Mesendoderm (in vitro differentiated cells): ENCODE measurements at regions not wholly inside any gene's neighbourhood (a gene's known extent, or its start where the extent isn't known, plus 50 kb on each side); places are given as distances from the start of the nearest gene placed in this dataset.

Source experiments
- DNase-seq: peaks from one replicate; pipeline ENCODE4 v3.0.0; 2013
- H2AK5ac ChIP-seq: 2 replicates; pipeline ENCODE4 v1.6.1; 2013; ENCODE audit warnings: low read length, inconsistent platforms
- H2BK120ac ChIP-seq: 2 replicates; pipeline ENCODE4 v1.6.1; 2013; ENCODE audit warnings: low read depth, mild to moderate bottlenecking, low read length, moderate library complexity, mixed read lengths
- H2BK15ac ChIP-seq: replicated peaks from 2 replicates; pipeline ENCODE4 v1.6.1; 2013; ENCODE audit warnings: low read depth, mild to moderate bottlenecking, moderate library complexity
- H2BK5ac ChIP-seq: 2 replicates; pipeline ENCODE4 v1.6.1; 2013; ENCODE audit warnings: low read length, inconsistent platforms
- H3K18ac ChIP-seq: 2 replicates; pipeline ENCODE4 v1.6.1; 2013; ENCODE audit warnings: mild to moderate bottlenecking, low read length, mixed read lengths
- H3K23ac ChIP-seq: one replicate; pipeline ENCODE4 v1.6.1; 2013; ENCODE audit warnings: low read length
- H3K27ac ChIP-seq: 2 replicates; pipeline ENCODE4 v1.5.1; 2013; ENCODE audit warnings: low read depth, mild to moderate bottlenecking, inconsistent platforms, low read length, moderate library complexity
- H3K27me3 ChIP-seq: 2 replicates; pipeline ENCODE4 v1.6.1; 2013; ENCODE audit warnings: low read length, control low read depth, mild to moderate bottlenecking, inconsistent platforms; ENCODE audit not compliant: insufficient read depth, poor library complexity
- H3K36me3 ChIP-seq: 2 replicates; pipeline ENCODE4 v1.6.1; 2013; ENCODE audit warnings: low read length, inconsistent platforms; ENCODE audit not compliant: control insufficient read depth, insufficient read depth
- H3K4ac ChIP-seq: one replicate; pipeline ENCODE4 v1.6.1; 2013; ENCODE audit warnings: low read depth, mild to moderate bottlenecking, low read length, moderate library complexity
- H3K4me1 ChIP-seq: 2 replicates; pipeline ENCODE4 v1.6.1; 2013; ENCODE audit warnings: low read depth, low read length, inconsistent platforms; ENCODE audit not compliant: control insufficient read depth
- H3K4me2 ChIP-seq: 2 replicates; pipeline ENCODE4 v1.6.1; 2013; ENCODE audit warnings: low read length
- H3K4me3 ChIP-seq: 2 replicates; pipeline ENCODE4 v1.5.1; 2013; ENCODE audit warnings: mild to moderate bottlenecking, low read length
- H3K56ac ChIP-seq: one replicate; pipeline ENCODE4 v1.6.1; 2013; ENCODE audit warnings: low read length
- H3K79me1 ChIP-seq: 2 replicates; pipeline ENCODE4 v1.6.1; 2013; ENCODE audit warnings: low read length, inconsistent platforms
- H3K79me2 ChIP-seq: 2 replicates; pipeline ENCODE4 v1.6.1; 2013; ENCODE audit warnings: mild to moderate bottlenecking, low read length; ENCODE audit not compliant: control insufficient read depth, insufficient read depth
- H3K9ac ChIP-seq: 2 replicates; pipeline ENCODE4 v1.6.1; 2013; ENCODE audit warnings: low read length, inconsistent platforms
- H4K5ac ChIP-seq: one replicate; pipeline ENCODE4 v1.6.1; 2013; ENCODE audit warnings: low read length
- H4K8ac ChIP-seq: one replicate; pipeline ENCODE4 v1.6.1; 2013; ENCODE audit warnings: low read depth, mild to moderate bottlenecking, control low read depth, low read length, moderate library complexity
- WGBS: extraction: QIAGEN DNeasy Blood & Tissue Kit; methylation state at CpG from one replicate; pipeline ENCODE4 v1.1.7; 2013; ENCODE audit warnings: low lambda C conversion rate, missing lambda C conversion rate; ENCODE audit not compliant: insufficient coverage; ENCODE audit errors: extremely low coverage; 5-methylcytosine and 5-hydroxymethylcytosine counted together

DNA sequence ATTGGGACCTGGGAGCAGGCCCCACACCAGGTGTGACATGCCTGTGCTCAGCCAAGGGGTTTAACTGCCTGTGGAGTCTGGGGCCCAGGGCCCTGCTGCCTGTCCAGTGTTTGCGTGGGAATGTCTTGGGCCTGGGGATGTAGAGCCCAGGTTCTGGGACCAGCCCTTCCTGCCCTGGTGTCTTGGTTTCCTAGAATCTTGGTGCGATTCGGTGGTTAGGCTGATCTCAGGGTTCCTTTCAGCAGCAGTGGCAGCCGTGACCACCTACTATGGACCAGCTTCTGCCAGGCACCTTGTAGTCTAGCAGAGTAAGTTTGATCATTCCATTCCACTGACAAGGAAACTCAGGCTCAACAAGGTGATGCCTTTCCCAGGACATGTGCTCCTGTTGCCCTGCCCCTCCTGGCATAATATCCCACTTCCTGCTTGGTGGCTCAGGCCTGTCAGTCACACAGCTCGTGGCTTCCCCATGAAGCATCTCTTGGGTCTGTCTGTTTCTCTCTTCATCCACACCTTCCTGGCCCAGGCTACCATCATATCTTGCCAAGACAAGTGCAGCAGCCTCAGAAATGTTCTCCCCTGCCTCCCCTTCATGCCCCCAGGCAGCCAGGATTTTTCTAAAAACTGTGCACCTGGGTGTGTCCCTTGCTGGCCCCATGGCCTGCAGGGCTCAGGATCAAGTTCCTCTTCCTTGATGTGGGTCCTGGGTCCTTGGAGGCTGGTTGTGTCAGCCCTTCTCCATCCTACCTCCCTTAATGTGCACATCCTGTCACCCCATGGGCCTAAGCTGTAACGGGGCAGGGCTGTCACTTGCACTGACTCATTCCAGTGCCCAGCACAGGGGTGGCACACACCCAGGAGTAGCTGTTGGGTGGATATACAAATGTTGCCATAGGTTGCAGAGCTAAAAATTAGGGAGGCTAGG is 101.6 kb downstream of the SLC25A47 start:
- Histone ChIP-seq H3K23ac (no peak overlapping the region), H2BK120ac (no peak overlapping the region), H3K56ac (peak overlapping the region; percentile 26), H2BK15ac (no peak overlapping the region), H3K79me1 (peaks cover 1% of the 10 kb centered on the region), H3K9ac (no peak overlapping the region), H2BK5ac (no peak overlapping the region), H3K18ac (no peak overlapping the region), H3K4me2 (no peak overlapping the region), H3K4ac (no peak overlapping the region), H3K27me3 (no peaks in the 10 kb centered on the region), H2AK5ac (no peak overlapping the region), H3K79me2 (no peaks in the 10 kb centered on the region), H3K4me3 (no peak overlapping the region), H3K36me3 (no peaks in the 10 kb centered on the region), H3K27ac (no peak overlapping the region), H4K8ac (no peak overlapping the region), H4K5ac (no peak overlapping the region), H3K4me1 (peaks cover 7% of the 10 kb centered on the region)
- WGBS = no CpG with 5 or more reads among the region's 6 CpGs
- DNase-seq = no peak

DNA sequence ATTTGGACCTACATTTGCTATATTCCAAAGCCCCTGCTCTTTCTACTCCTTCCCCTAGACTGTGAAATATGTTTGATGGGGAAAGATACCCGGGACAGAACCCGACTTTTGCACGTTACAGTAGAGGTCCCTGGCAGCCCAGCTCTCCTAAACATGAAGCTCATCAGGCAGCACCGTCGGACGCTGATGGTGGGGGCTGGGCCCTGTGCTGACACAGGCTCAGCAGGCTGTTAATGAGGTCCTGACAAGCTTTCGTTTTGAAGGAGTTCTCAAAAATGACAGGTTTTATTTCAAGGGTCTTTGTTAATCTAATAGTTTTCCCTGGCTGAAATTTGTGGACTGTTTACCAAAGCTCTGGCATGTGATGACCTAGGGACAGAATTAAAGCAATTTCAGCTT is 102.3 kb downstream of the SLC25A47 start:
- Histone ChIP-seq H3K4me1 (peaks cover 7% of the 10 kb centered on the region), H2AK5ac (no peak overlapping the region), H3K56ac (no peak overlapping the region), H4K5ac (no peak overlapping the region), H3K4ac (no peak overlapping the region), H2BK15ac (no peak overlapping the region), H2BK120ac (no peak overlapping the region), H3K79me1 (peaks cover 1% of the 10 kb centered on the region), H3K79me2 (no peaks in the 10 kb centered on the region), H2BK5ac (no peak overlapping the region), H3K9ac (no peak overlapping the region), H4K8ac (no peak overlapping the region), H3K23ac (no peak overlapping the region), H3K27ac (no peak overlapping the region), H3K4me2 (no peak overlapping the region), H3K36me3 (no peaks in the 10 kb centered on the region), H3K27me3 (no peaks in the 10 kb centered on the region), H3K18ac (no peak overlapping the region), H3K4me3 (no peak overlapping the region)
- WGBS = no CpG with 5 or more reads among the region's 7 CpGs
- DNase-seq = no peak

DNA sequence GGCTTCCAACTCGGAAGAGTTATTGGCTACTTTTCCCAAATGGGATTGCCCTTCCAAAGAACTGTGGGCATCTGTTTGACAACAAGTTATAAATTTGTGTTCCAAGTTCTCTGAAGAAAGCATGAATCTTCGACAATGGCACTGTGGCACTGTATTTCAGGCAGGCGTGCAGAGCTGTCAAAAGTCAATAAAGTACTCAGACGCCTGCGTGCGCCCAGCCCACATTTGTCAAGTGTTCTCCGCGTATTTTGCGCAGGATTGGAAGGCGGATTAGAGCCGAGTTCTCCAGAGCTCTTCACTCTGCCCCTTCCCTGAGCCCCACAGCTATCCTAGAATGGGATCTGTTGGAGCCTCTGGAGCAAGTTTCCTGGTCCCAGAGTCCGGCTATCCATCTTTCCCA is 103.2 kb downstream of the SLC25A47 start:
- H2BK5ac ChIP-seq = no peak overlapping the region
- no peak overlapping the region for H3K4me3 ChIP-seq
- peaks cover 7% of the 10 kb centered on the region for H3K4me1 ChIP-seq
- H3K4me2 ChIP-seq = no peak overlapping the region
- no peak overlapping the region for H3K9ac ChIP-seq
- no peaks in the 10 kb centered on the region for H3K79me2 ChIP-seq
- H2AK5ac ChIP-seq = no peak overlapping the region
- H4K5ac ChIP-seq = no peak overlapping the region
- DNase-seq = no peak
- no peaks in the 10 kb centered on the region for H3K36me3 ChIP-seq
- no peak overlapping the region for H3K56ac ChIP-seq
- no peak overlapping the region for H3K4ac ChIP-seq
- H4K8ac ChIP-seq = no peak overlapping the region
- no peaks in the 10 kb centered on the region for H3K27me3 ChIP-seq
- WGBS = no CpG with 5 or more reads among the region's 12 CpGs
- no peak overlapping the region for H3K23ac ChIP-seq
- no peak overlapping the region for H2BK15ac ChIP-seq
- no peak overlapping the region for H3K18ac ChIP-seq
- H2BK120ac ChIP-seq = no peak overlapping the region
- H3K27ac ChIP-seq = no peak overlapping the region
- H3K79me1 ChIP-seq = no peaks in the 10 kb centered on the region

DNA sequence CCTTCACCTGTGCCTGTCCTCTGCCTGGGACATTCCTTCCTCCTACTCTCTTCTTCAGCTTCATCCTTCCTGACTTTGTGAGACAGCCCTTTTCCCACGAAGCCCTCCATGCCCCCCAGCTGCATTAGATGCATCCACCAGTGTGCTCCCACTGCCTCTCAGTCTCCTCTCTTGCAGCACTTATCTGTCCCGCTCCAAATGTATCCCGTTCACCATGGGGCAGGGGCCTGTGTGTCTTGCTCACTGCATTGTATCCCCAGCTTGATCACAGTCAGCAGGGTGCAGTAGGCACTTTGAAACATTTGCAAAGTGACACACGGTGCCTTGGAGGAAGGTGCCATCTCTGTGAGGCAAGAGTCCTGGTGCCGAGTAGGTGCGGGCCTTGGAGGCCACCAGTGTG is 104.0 kb downstream of the SLC25A47 start:
- Histone ChIP-seq H3K9ac (no peak overlapping the region), H3K56ac (no peak overlapping the region), H4K8ac (no peak overlapping the region), H2BK5ac (no peak overlapping the region), H3K4me3 (no peak overlapping the region), H3K18ac (no peak overlapping the region), H4K5ac (no peak overlapping the region), H2BK15ac (no peak overlapping the region), H3K79me2 (no peaks in the 10 kb centered on the region), H3K27ac (no peak overlapping the region), H3K4me2 (no peak overlapping the region), H3K79me1 (no peaks in the 10 kb centered on the region), H3K27me3 (no peaks in the 10 kb centered on the region), H2AK5ac (no peak overlapping the region), H3K4ac (no peak overlapping the region), H2BK120ac (no peak overlapping the region), H3K23ac (no peak overlapping the region), H3K4me1 (peaks cover 7% of the 10 kb centered on the region), H3K36me3 (no peaks in the 10 kb centered on the region)
- DNase-seq = no peak
- no CpG with 5 or more reads among the region's 6 CpGs for WGBS

DNA sequence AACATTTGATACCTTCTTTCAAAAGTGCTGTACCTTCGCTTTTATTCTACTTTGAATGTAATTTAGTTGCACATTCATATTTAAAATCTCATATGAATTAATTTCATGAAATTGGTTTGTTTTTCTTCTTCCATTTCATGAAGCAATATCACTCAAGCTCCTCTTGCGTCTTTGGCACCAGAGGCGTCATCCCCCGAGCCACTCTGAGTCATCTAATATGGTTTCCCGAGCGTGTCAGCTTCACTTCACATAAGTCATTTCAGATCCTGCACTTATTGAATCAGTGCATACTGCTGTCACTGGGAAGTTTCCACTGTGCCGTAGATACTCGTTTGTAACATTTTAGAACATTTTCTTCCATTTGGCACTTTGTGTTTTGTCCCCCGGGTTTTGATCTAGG is 105.6 kb downstream of the SLC25A47 start:
- Histone ChIP-seq H3K18ac (no peak overlapping the region), H3K27me3 (no peaks in the 10 kb centered on the region), H3K9ac (no peak overlapping the region), H3K4me1 (peaks cover 7% of the 10 kb centered on the region), H4K5ac (no peak overlapping the region), H3K4ac (no peak overlapping the region), H3K27ac (no peak overlapping the region), H3K23ac (no peak overlapping the region), H3K36me3 (no peaks in the 10 kb centered on the region), H3K56ac (no peak overlapping the region), H2BK120ac (no peak overlapping the region), H2AK5ac (no peak overlapping the region), H2BK15ac (no peak overlapping the region), H4K8ac (no peak overlapping the region), H3K79me2 (no peaks in the 10 kb centered on the region), H3K4me2 (no peak overlapping the region), H3K79me1 (no peaks in the 10 kb centered on the region), H3K4me3 (no peak overlapping the region), H2BK5ac (no peak overlapping the region)
- DNase-seq = no peak
- WGBS = no CpG with 5 or more reads among the region's 9 CpGs

DNA sequence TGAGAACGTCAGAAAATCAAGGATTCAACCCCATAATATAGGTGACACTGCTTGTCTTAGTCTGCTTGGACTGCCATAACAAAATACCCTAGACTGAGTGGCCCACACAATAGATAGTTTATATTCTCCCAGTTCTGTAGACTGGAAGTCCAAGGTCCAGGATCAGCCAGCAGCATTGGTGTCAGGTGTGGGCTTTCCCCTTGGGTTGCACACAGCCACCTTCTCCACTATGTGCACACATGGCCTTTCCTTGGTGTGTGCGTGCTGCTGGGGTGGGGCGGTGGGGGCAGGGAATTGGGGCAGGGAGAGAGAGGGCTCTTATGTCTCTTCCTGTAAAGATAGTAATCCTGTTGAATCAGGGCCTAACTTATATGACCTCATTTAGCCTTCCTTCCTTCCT is 106.4 kb downstream of the SLC25A47 start:
- WGBS = no CpG with 5 or more reads among the region's 3 CpGs

More for the DNA sequence above, 106.4 kb downstream of the SLC25A47 start:
- H3K56ac ChIP-seq = no peak overlapping the region
- no peaks in the 10 kb centered on the region for H3K79me2 ChIP-seq
- H2BK15ac ChIP-seq = no peak overlapping the region
- no peak overlapping the region for H4K5ac ChIP-seq
- no peaks in the 10 kb centered on the region for H3K36me3 ChIP-seq
- H3K18ac ChIP-seq = no peak overlapping the region
- no peak overlapping the region for H2BK120ac ChIP-seq
- H2BK5ac ChIP-seq = no peak overlapping the region
- H3K23ac ChIP-seq = no peak overlapping the region
- H2AK5ac ChIP-seq = no peak overlapping the region
- no peak overlapping the region for H3K4me3 ChIP-seq
- H3K9ac ChIP-seq = no peak overlapping the region
- H3K27me3 ChIP-seq = no peaks in the 10 kb centered on the region
- peaks cover 4% of the 10 kb centered on the region for H3K4me1 ChIP-seq
- no peak overlapping the region for H4K8ac ChIP-seq
- no peak overlapping the region for H3K4ac ChIP-seq
- no peaks in the 10 kb centered on the region for H3K79me1 ChIP-seq
- no peak overlapping the region for H3K4me2 ChIP-seq
- no peak for DNase-seq
- H3K27ac ChIP-seq = no peak overlapping the region
